Caco-2 (cell line): ENCODE measurements at regions not wholly inside any gene's neighbourhood (a gene's known extent, or its start where the extent isn't known, plus 50 kb on each side); places are given as distances from the start of the nearest gene placed in this dataset.

Source experiments
- BruUV-seq: library from RNA; stranded (reverse); fragments of 400-500 nt; replicated peaks from 2 replicates; lab custom pipeline; 2021; lab: Mats Ljungman, UMichigan
- CTCF ChIA-PET: fragments of 300-600 bp; sonication (Branson Sonifier 250); formaldehyde crosslinking; loops from one replicate; lab custom pipeline; 2022; ENCODE audit warnings: antibody characterized with exemption; lab: Charles Lee
- POLR2A ChIA-PET: fragments of 300-600 bp; sonication (Branson Sonifier 250); formaldehyde crosslinking; loops from one replicate; lab custom pipeline; 2022; ENCODE audit warnings: antibody characterized with exemption; lab: Charles Lee
- DNase-seq, 2 experiments: peaks; one replicate each; pipeline versions ENCODE4 v3.0.0 to v3.0.0-alpha.2; 2020 to 2022
- H3K27me3 ChIP-seq: replicated peaks from 2 replicates; pipeline ENCODE4 v1.6.0; 2011; ENCODE audit warnings: low read length; ENCODE audit not compliant: control insufficient read depth, insufficient read depth
- H3K36me3 ChIP-seq: 2 replicates; pipeline ENCODE4 v1.5.1; 2011; ENCODE audit warnings: low read length; ENCODE audit not compliant: control insufficient read depth, insufficient read depth
- H3K4me1 ChIP-seq: fragments of 250-450 bp; sonication (Bioruptor Pico); 2 replicates; pipeline ENCODE4 v1.5.1; 2020; ENCODE audit warnings: mild to moderate bottlenecking
- H3K4me3 ChIP-seq: 2 replicates; pipeline ENCODE4 v1.5.1; 2011; ENCODE audit warnings: low read depth, mild to moderate bottlenecking, control low read depth, low read length
- H3K9me3 ChIP-seq: fragments of 250-450 bp; sonication (Bioruptor Pico); 2 replicates; pipeline ENCODE4 v1.5.1; 2020; ENCODE audit warnings: mild to moderate bottlenecking, moderate library complexity
- H3K27ac Mint-ChIP-seq: one replicate; pipeline ENCODE4 v1.8.0; 2022; ENCODE audit warnings: mixed read lengths; ENCODE audit not compliant: unreplicated experiment
- H3K27me3 Mint-ChIP-seq: one replicate; pipeline ENCODE4 v1.8.0; 2022; ENCODE audit warnings: mixed read lengths; ENCODE audit not compliant: insufficient read depth, unreplicated experiment
- H3K36me3 Mint-ChIP-seq: one replicate; pipeline ENCODE4 v1.8.0; 2022; ENCODE audit warnings: mild to moderate bottlenecking, mixed read lengths; ENCODE audit not compliant: insufficient read depth, unreplicated experiment
- H3K4me1 Mint-ChIP-seq: one replicate; pipeline ENCODE4 v1.8.0; 2022; ENCODE audit warnings: low read depth, mixed read lengths; ENCODE audit not compliant: unreplicated experiment
- H3K4me3 Mint-ChIP-seq: one replicate; pipeline ENCODE4 v1.8.0; 2022; ENCODE audit warnings: mild to moderate bottlenecking, moderate library complexity, mixed read lengths; ENCODE audit not compliant: unreplicated experiment
- H3K9me3 Mint-ChIP-seq: one replicate; pipeline ENCODE4 v1.8.0; 2022; ENCODE audit warnings: mixed read lengths; ENCODE audit not compliant: unreplicated experiment
- intact Hi-C: fragments of 100-400 bp; cut with micrococcal nuclease; formaldehyde crosslinking; loops from one replicate; pipeline ENCODE4 v1.10.0; 2022; ENCODE audit not compliant: unreplicated experiment
- TF ChIP-seq, protein P1 (sequence below), 2 experiments: fragments of 200-600 bp in 1 of 2; IDR thresholded peaks; 1 replicate in 1 of 2; 2 replicates in 1 of 2; pipeline versions ENCODE4 v1.5.1 to v1.8.0; 2011 to 2022; ENCODE audit warnings: antibody characterized with exemption in 1 of 2, control low read depth in 1 of 2, inconsistent platforms in 1 of 2, low read depth in 1 of 2, low read length in 1 of 2, mild to moderate bottlenecking in 1 of 2, moderate library complexity in 1 of 2; ENCODE audit not compliant: insufficient read depth in 1 of 2, severe bottlenecking in 1 of 2, unreplicated experiment in 1 of 2

DNA sequence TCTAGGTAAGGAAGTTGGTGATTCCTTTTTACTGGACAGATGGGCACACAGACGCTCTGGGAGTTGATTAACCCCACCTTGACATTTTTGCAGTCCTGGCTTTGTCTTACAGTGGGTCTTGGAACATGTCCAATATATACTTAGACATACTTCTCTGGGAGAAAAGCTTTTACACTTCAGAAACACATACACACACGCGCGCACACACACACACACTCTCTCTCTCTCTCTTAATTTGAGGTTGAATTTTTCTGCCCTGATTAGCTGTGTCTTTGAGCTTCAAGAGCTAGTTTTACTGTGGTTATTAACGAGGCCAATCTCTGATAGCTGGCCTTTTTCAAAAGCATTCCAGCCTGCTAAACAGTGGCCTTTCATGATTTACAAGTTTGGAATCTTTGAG lies 215.0 kb downstream of the MYCN start:
- CTCF ChIA-PET, result no interaction called here
- H3K4me1 Mint-ChIP-seq, result no peaks in the 10 kb centered on the region

DNA sequence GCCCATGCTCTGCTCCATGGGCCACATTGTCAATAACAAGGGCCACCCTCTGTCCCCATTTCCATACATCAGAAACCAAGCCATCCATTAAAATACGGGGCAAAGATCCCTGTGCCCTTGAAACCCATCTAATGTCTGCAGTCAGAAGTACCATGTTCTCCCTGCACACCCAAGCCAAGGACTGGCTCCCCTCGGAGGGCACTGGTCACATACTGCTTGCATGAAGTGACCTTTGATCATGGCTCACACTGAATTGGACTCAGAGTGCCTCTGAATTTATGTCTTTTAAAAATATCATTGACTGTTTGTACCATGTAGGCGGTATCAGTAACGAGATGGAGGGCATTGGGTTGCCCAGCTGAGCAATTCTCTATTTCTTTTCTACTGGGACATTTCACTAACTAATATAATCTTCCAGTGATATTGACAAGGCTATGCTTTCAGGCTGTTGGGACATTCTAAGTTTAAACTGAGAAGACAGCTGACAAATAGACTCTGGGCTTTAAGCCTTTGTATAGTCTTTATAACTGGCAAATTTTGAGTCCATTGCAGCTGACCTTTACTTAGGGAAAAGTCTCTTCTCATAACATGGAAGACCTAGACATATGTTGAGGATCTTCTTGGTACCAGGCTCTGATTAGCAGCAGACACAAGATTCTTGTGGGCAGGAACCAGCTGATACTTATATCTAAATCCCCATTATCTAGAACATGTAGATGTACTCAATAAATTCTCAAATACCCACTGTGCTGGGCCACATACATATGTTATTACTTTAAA lies 214.3 kb downstream of the MYCN start:
- Mint-ChIP-seq H3K9me3 (no peaks in the 10 kb centered on the region), H3K4me3 (no peak overlapping the region), H3K27ac (no peak overlapping the region), H3K4me1 (no peaks in the 10 kb centered on the region), H3K36me3 (no peaks in the 10 kb centered on the region), H3K27me3 (no peaks in the 10 kb centered on the region)
- H3K9me3 ChIP-seq, result no peaks in the 10 kb centered on the region
- TF ChIP-seq, protein P1, sequence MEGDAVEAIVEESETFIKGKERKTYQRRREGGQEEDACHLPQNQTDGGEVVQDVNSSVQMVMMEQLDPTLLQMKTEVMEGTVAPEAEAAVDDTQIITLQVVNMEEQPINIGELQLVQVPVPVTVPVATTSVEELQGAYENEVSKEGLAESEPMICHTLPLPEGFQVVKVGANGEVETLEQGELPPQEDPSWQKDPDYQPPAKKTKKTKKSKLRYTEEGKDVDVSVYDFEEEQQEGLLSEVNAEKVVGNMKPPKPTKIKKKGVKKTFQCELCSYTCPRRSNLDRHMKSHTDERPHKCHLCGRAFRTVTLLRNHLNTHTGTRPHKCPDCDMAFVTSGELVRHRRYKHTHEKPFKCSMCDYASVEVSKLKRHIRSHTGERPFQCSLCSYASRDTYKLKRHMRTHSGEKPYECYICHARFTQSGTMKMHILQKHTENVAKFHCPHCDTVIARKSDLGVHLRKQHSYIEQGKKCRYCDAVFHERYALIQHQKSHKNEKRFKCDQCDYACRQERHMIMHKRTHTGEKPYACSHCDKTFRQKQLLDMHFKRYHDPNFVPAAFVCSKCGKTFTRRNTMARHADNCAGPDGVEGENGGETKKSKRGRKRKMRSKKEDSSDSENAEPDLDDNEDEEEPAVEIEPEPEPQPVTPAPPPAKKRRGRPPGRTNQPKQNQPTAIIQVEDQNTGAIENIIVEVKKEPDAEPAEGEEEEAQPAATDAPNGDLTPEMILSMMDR (IDR thresholded peaks at IDR 0.05; ENCODE audit: insufficient read depth in 1 of 2, low read depth in 1 of 2, low read length in 1 of 2, severe bottlenecking in 1 of 2, unreplicated experiment in 1 of 2), result no peak
- ChIA-PET CTCF (no interaction called here), POLR2A (no interaction called here)
- no peak for DNase-seq
- intact Hi-C loops, result no loop called here
- no peaks in the 10 kb centered on the region for H3K4me1 ChIP-seq
- H3K36me3 ChIP-seq, result no peaks in the 10 kb centered on the region
- no peaks in the 10 kb centered on the region for H3K27me3 ChIP-seq
- BruUV-seq, result no TSS peak
- H3K4me3 ChIP-seq, result no peak overlapping the region

More for the DNA sequence above, 215.0 kb downstream of the MYCN start:
- BruUV-seq, result no TSS peak
- no peak for DNase-seq
- Histone ChIP-seq H3K9me3 (no peaks in the 10 kb centered on the region), H3K27me3 (no peaks in the 10 kb centered on the region), H3K4me1 (no peaks in the 10 kb centered on the region), H3K4me3 (no peak overlapping the region), H3K36me3 (no peaks in the 10 kb centered on the region)
- H3K36me3 Mint-ChIP-seq, result no peaks in the 10 kb centered on the region
- intact Hi-C loops, result no loop called here
- no peaks in the 10 kb centered on the region for H3K27me3 Mint-ChIP-seq
- POLR2A ChIA-PET, result no interaction called here
- no peak overlapping the region for H3K27ac Mint-ChIP-seq
- no peaks in the 10 kb centered on the region for H3K9me3 Mint-ChIP-seq
- TF ChIP-seq, protein P1 (IDR thresholded peaks at IDR 0.05; ENCODE audit: insufficient read depth in 1 of 2, low read depth in 1 of 2, low read length in 1 of 2, severe bottlenecking in 1 of 2, unreplicated experiment in 1 of 2), result no peak
- no peak overlapping the region for H3K4me3 Mint-ChIP-seq

DNA sequence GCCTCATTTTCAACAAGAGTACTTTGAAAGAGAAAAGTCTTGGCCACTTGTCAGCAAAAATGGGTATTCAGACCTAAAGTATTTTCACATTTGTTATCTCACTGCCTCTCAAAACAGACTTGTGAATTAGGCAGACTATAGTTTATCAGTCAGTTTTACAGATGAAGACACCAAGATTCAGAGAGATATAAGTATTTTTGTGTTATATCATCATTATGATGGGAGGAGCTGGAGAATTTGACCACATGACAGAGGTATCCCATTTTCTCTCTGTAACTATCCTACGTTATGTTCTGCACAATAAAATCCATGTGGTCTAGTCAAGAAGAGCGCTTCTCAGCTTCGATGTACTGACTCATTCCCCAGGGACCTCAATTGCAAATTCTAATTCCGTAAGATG lies 213.7 kb downstream of the MYCN start:
- no TSS peak for BruUV-seq
- POLR2A ChIA-PET, result no interaction called here

More for the DNA sequence above, 213.7 kb downstream of the MYCN start:
- TF ChIP-seq, protein P1 (IDR thresholded peaks at IDR 0.05; ENCODE audit: insufficient read depth in 1 of 2, low read depth in 1 of 2, low read length in 1 of 2, severe bottlenecking in 1 of 2, unreplicated experiment in 1 of 2), result no peak
- Histone ChIP-seq H3K27me3 (no peaks in the 10 kb centered on the region), H3K4me1 (no peaks in the 10 kb centered on the region), H3K9me3 (no peaks in the 10 kb centered on the region), H3K36me3 (no peaks in the 10 kb centered on the region), H3K4me3 (no peak overlapping the region)
- CTCF ChIA-PET, result no interaction called here
- Mint-ChIP-seq H3K27ac (no peak overlapping the region), H3K4me3 (no peak overlapping the region), H3K36me3 (no peaks in the 10 kb centered on the region), H3K9me3 (no peaks in the 10 kb centered on the region), H3K27me3 (no peaks in the 10 kb centered on the region), H3K4me1 (peaks cover 3% of the 10 kb centered on the region)
- no peak for DNase-seq
- intact Hi-C loops, result no loop called here
